Activated CD8-positive, alpha-beta memory T cell treated with anti-CD3 and anti-CD28 coated beads, Interleukin-2, amount 50 U/mL, for 48 hours (primary cell): ENCODE measurements at regions not wholly inside any gene's neighbourhood (a gene's known extent, or its start where the extent isn't known, plus 50 kb on each side); places are given as distances from the start of the nearest gene placed in this dataset.
"Not testable (repeated sequence)": the region's sequence is repeated elsewhere in the genome, so short reads cannot be mapped to it uniquely, and the experiment has no call there.

Experiments
- DNase-seq: peaks from one replicate; pipeline ENCODE4 v3.0.0-alpha.2; 2020

DNA sequence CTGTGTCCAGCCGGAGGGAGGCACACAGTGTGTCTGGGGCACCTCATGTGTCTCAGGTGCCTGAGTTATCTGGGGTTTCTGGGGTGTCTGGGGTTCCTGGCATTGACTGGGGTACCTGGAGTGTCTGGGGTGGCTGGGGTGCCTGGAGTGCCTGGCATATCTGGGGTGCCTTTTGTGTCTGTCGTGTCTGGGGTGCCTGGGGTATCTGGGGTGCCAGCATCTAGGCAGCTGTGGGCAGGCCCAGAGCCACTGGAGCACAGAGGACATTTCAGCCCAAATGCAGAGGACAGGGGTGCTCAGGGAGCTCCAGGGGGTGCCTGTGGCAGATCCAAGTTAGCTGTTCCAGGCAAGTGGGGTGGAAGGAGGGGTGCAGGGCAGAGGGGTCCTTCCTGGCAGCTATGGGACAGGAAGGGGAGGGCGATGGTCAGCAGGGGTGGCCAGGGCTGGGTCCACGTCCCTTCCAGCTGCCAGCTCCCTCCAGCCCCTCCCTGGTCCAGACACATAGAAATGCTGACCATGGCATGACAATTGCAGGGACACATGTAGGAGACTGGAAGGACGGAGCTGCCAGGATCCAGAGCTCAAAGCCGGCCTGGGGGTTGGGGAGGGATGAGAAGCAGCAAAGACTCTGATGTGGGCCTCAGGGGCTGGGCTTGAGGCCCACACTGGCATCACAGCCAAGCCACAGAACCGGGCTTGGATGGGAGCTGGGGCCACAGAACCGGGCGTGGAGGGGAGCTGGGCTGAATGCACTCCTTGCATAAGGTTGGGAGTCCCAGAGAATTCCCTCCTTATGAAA lies 133.0 kb downstream of the BRD1 start:
- peak; percentile 34 for DNase-seq

DNA sequence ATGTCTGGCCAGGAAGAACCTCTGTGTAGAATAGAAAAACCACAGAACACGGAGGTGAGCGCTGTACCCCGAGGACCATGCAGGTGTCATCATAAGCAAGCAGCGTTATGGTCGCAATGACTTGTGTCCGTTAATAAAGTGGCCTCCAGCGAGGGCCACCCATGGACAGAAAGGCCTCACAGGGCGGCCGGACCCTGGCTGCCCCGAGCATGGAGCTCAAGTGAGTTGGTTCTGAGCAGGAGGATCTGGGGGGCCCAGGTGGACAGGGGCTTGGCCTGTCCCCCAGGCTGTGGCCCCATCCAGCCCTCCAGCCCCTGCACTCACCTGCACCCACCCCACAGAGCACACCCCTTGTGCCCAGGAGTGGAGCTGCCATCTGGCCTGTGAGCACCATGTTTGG lies 133.8 kb downstream of the BRD1 start:
- no peak for DNase-seq

GRCh38 chr22:49693416-49693815 lies 134.3 kb downstream of the BRD1 start:
- peak; percentile 40 for DNase-seq

- peak; percentile 46 for DNase-seq
Measured at GRCh38 chr22:49692499-49693225, 135.0 kb downstream of the BRD1 start.

- DNase-seq: peak; percentile 33
Measured at GRCh38 chr22:49691256-49691655, 136.4 kb downstream of the BRD1 start.

DNA sequence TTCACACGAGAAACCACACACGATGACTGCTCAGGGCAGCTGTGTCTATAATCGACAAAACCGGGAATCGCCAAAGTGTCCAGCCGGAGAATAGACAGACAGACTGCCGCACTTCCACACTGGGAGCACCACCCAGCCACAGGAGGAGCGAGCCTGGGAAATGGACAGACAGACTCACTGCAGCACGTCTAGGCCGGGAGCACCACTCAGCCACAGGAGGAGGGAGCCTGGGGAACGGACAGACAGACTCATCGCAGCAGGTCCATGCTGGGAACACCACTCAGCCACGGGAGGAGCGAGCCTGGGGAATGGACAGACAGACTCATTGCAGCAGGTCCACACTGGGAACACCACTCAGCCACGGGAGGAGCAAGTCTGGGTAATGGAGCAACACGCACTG lies 137.2 kb downstream of the BRD1 start:
- DNase-seq: no peak

DNA sequence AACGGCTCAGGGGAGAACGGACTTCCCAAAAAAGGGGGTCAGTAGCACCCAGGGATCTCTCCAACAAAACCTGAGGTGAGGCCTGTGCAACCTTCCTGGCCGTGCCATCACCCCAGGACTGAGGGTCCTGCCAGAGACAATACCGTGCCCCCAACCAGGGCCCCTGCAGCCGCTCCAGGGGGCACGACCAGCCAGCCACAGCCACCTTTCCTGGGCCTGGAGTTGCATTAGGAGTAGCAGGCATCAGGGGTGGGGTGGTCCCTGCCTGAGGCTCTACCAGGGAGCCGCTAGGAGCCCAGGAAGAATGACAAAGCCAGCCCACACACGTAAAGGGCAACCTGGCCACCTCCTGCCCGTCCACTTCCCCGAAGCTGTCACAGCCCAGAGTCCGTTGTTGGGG lies 137.8 kb downstream of the BRD1 start:
- DNase-seq: no peak

DNA sequence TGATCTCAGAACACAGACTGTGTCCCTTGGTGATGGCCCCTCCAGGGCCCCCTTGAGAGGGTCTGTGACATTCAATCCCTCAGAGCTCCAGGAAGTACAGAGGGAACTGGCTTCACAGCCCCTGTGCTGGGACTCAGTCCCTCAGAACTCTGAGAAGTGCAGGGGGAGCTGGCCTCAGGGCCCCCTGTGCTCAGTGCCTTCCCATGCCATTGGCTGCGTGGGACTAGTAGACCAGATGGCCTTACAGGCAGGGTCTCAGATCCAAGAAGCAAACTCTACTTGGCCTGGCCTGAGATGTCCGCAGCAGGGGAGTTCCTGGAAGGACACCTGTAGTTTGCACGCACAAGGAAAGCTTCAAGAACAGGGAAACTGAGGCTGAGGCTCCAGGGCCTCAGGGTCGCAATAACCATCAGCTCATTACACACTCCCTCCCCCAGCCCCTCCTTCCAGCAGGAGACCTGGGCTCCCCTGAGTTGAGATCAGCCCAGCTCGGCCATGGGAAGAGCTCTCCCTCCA lies 138.4 kb downstream of the BRD1 start:
- no peak for DNase-seq

DNA sequence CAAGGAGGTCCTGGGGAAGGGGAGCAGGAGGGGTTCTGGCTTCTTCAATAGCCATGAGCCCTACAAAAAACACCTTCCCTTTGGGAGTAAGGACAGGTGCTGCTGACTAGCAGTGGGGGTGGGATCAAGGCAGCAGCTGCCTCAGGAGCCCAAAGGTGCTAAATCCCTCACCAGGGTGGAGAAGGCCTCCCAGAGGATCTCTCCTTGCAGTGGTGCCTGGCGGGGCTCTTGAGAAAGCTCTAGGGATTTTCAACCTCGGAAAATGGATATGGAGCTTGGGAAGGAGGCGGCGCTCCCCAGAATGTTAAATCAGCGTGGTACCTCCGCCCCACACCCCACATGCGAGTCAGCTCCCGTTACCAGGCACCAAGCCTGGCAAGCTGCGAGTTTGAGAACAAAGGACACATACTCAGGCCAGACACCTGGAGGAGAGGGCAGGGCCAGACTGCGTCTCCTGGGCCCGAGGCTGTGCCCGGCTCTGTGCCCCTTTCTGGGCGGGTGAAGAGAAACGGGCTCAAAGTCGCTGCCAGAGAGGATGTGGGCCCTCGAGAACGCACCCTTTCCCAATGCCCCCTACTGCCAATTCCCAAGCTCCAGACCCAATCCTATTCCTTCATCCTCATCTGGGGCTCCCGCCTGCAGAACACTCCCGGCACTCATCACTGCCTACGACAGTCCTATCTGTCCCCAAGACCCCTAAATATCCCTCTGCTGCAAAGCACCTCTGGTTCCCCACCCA lies 139.0 kb downstream of the BRD1 start:
- DNase-seq: peak; percentile 42

GRCh38 chr22:49687786-49688515 lies 139.7 kb downstream of the BRD1 start:
- DNase-seq: peak; percentile 33

GRCh38 chr22:49687333-49687732 lies 140.3 kb downstream of the BRD1 start:
- DNase-seq: no peak

GRCh38 chr22:49686495-49687219 lies 141.0 kb downstream of the BRD1 start:
- DNase-seq: no peak

DNA sequence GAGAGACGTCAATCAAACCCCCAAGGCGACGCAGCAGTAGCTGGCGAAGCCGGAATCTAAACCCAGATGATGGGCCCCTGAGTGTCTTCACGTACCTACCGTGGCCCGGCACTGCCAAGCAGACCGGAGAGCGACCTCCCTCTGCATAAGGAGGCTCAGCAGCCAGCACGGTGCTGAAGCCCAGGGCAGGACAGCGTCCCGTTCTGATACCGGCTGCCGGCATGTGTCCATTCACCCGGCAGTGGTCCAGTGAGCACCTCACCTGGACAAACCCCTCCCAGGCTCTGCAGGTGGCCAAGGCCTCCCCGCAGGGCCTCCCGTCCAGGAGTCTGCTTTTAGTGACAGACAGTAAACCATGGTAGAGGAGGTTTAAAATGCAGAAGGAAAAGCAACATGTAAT lies 142.0 kb downstream of the BRD1 start:
- no peak for DNase-seq

DNA sequence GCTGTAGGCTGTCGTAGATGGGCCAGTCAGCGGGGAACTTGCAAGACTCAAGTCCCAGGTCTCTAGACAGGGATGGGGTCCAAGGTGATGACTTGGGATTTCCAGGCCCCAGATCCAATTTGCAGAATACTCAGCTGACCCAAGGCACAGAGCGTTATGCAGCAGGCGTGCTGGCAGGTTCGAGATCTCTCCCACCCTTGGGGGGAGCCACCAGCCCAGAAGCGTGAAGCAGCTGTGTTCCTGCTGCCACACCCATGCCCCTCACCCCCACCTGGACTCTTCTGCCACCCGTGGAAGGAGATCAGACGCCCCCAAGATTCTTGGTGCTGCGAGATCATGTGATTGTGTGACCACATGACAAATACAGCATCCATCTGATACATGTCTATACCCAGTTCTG lies 142.6 kb downstream of the BRD1 start:
- DNase-seq: no peak

- DNase-seq: no peak
Measured at GRCh38 chr22:49683032-49683431, 144.6 kb downstream of the BRD1 start.

GRCh38 chr22:49680819-49681218 lies 146.9 kb downstream of the BRD1 start:
- not testable (repeated sequence) for DNase-seq

DNA sequence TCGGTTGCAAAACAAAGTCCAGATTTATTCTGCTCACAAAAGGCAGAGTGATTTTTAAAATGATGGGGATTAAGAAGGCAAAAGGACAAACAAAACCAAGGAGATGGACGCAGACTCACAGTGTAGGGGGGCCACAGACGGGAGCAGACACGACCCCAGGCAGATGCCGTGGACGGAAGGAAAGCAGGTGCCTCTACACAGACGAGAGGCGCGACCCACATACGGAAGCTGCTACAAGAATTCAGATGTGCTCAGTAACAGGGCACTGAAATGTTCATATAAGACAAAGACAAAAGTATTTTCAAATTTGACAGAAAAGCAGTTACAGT lies 148.9 kb downstream of the BRD1 start:
- no peak for DNase-seq

- peak; percentile 40 for DNase-seq
Measured at GRCh38 chr22:49678137-49678841, 149.4 kb downstream of the BRD1 start.

- DNase-seq: peak; percentile 38
Measured at GRCh38 chr22:49677495-49677889, 150.2 kb downstream of the BRD1 start.

DNA sequence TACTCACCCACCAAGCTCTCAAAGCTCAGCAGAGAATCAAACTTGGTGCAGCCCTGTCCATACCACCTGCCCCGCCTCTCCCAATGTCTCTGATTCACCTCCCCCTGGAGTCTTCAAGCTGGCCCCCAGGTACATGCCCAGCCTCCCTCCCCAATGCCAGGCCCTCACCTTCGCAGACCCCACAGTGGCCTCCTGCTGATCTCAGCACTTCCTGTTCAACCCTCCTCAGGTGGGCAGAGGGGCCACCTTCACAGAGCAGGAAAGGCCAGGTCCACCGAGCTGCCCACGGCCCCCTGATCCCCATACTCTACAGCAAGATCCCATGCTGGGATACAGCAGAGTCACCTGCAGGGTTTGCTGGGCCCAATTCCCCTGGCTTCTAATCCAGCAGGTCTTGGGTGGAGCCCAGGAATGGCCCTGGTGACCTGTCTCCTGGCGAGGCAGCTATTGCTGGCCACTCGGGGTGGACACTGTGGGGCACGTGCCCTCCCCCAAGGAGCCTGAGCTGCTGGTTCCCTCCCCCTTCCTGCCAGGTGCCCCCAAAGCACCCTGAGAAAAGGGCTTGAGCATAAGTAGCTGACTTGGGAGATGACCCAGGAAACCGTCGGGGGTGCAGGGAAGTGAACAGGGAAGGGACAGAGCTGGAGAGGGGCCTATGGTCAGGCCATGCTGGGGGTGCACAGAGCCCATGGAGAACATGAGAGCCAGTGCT lies 150.7 kb downstream of the BRD1 start:
- peak; percentile 42 for DNase-seq

DNA sequence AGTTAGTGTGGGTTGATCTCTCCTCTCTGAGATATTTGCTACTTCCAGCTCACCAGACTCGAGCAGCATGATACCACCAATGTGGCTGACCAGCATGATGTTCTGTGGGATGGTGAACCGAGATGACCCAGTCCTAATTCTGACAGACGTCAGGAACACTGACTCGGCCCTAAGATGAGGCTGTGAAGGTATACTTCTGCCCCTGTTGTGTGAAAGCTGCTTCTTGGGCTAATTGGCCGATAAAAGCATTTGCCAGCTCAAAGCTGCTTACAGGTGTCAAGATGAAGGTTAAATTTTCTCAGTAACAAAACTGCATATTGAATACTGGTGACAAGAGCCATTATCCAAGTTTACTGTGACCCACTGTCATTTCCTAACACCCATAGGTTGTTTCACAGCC lies 151.4 kb downstream of the BRD1 start:
- no peak for DNase-seq
